IMR-90 (cell line): ENCODE measurements at regions not wholly inside any gene's neighbourhood (a gene's known extent, or its start where the extent isn't known, plus 50 kb on each side); places are given as distances from the start of the nearest gene placed in this dataset.

Experiments
- CTCF ChIP-seq: conservative IDR thresholded peaks from 2 replicates; pipeline ENCODE4 v1.5.1; 2012; ENCODE audit warnings: mild to moderate bottlenecking, low read depth, low read length, improper control_type of control experiment
- ELK1 ChIP-seq: fragments of 150-350 bp; IDR thresholded peaks from 2 replicates; pipeline ENCODE4 v1.6.1; 2016; ENCODE audit warnings: low read depth, mild to moderate bottlenecking, low read length, moderate library complexity, borderline replicate concordance
- FOS ChIP-seq: fragments of 150-350 bp; IDR thresholded peaks from 2 replicates; pipeline ENCODE4 v1.6.1; 2016; ENCODE audit warnings: low read depth, low read length
- POLR2A ChIP-seq: IDR thresholded peaks from 2 replicates; pipeline ENCODE4 v1.6.1; 2012; ENCODE audit warnings: mild to moderate bottlenecking, low read depth, low read length
- RAD21 ChIP-seq: IDR thresholded peaks from 2 replicates; pipeline ENCODE4 v1.6.1; 2012; ENCODE audit warnings: low read length, improper control_type of control experiment

- no peak for TF ChIP-seq CTCF
- no peak for TF ChIP-seq POLR2A
- no peak for TF ChIP-seq ELK1
- no peak for TF ChIP-seq RAD21
- no peak for TF ChIP-seq FOS
These were observed 139.0 kb downstream of the FMR1NB start for GRCh38 chrX:148120151-148120550.
